ENCODE measurements at regions not wholly inside any gene's neighbourhood (a gene's known extent, or its start where the extent isn't known, plus 50 kb on each side); places are given as distances from the start of the nearest gene placed in this dataset.
"Not testable (repeated sequence)": the region's sequence is repeated elsewhere in the genome, so short reads cannot be mapped to it uniquely, and the experiment has no call there.

GRCh38 chr1:95297906-95298305 is 63.9 kb downstream of the RWDD3 start:
- not testable (repeated sequence) for DNase-seq (ENCODE audit: low read depth)

GRCh38 chr1:95301091-95301490 is 67.1 kb downstream of the RWDD3 start:
- DNase-seq (ENCODE audit: low read depth): no peak

DNA sequence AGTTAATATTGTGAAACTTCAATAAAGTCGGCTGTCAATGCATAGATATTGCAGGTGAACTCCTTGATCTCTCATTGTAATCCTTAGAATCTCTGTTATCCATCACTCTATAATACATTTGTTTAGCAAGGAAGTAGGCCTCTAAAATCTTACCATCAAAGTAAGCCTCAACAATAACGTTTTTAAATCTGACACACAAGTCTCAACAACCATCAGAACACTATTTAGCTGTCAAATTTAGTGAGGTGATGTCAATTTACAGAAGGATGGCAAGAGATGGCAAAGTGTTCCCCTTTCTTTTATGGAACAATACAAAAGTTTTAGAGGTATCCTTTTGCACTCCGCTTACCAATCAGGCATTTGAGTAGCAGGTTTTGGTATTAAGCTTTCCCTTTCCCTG is 67.6 kb downstream of the RWDD3 start:
- no peak for DNase-seq (ENCODE audit: low read depth)

DNA sequence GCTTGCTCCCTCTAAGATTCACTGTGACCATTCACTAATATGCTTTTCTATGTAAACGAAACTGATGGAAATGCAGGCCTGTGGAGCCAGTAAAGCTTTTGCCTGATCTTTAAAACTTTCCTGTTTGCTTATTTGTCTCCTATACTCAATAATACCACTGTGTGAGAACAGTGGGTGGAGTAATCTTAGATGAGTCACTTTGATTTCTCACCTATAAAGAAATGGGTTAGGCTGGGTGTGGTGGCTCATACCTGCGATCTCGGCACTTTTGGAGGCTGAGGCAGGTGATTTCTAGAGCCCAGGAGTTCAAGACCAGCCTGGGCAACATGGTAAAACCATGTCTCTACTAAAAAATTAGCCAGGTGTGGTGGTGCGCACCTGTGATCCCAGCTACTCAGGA is 70.8 kb downstream of the RWDD3 start:
- no peak for DNase-seq (ENCODE audit: low read depth)

DNA sequence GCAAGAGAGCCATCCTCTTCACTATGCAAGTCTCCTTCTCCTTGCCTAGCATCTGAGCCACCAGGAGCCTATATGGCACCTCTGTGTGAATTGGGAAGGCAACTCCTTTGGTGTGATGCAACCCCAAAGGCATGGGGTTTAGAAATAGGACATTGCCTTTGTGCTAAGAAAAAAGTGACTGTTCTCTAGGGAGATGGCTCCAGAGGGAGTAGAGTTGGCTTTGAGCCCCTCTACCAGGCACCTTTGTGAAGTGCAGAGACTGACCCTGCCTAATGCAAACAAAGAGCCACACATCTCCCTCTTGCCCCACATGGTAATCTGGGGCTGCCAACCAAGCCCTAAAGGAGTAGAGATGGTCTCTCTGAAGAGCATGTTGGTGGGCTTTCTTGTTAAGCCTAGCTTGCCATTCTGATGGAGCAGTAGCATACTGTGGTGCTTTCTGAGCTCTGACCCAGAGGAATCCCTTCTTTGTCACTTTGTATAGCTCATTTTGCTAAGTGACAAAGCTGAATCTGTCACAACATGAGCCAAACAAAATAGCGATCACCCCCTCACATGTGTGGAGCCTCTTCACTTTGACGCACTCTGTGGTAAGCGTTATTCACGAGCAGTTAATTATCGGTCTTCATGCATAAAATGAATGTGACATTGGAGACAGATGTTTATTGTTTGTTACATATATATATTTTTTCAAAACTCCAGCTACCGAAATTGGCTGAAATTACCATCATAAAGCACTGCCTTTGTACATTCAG is 74.4 kb downstream of the RWDD3 start:
- DNase-seq (ENCODE audit: low read depth): no peak

- peak; percentile 36 for DNase-seq (ENCODE audit: low read depth)
Measured at GRCh38 chr1:95309031-95309471, 75.0 kb downstream of the RWDD3 start.

DNA sequence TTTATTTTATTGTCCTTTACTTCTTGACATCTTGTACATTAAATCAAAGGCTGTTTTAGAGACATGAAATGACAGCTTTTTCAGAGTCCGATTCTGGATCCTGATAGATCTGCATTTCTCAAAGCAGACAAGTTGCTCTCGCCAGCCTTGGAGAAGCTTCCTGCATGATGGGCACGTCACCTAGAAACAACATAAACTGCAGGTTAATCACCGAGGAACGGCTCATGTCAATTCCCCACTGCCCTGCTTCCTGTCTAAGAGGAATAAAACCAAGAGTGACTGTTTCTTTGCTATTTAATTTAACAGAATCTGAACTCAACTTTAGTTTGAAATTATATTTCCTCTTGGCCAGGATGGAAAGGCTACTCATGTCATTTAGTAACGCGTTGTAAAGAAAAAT is 77.0 kb downstream of the RWDD3 start:
- no peak for DNase-seq (ENCODE audit: low read depth)

- no peak for DNase-seq (ENCODE audit: low read depth)
Measured at GRCh38 chr1:95311762-95312161, 77.8 kb downstream of the RWDD3 start.

DNA sequence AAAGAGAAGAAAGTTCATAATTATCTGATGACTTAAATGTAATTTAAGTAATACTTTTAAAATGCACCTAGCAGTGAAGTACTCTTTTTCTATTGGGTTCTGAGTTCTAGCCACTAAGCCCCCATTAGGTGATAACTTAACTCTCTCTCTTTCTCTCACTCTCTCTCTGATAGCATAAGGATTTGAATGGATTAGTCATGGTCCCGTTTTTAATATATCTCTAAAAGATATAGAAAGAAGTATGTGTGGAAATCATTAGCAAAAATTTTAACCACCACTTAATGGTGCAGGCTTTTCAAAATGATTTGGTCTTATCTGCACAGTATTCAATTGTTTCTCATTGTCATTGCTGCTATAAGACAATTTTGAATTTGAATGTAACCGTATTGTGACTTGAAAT is 78.2 kb downstream of the RWDD3 start:
- no peak for DNase-seq (ENCODE audit: low read depth)

DNA sequence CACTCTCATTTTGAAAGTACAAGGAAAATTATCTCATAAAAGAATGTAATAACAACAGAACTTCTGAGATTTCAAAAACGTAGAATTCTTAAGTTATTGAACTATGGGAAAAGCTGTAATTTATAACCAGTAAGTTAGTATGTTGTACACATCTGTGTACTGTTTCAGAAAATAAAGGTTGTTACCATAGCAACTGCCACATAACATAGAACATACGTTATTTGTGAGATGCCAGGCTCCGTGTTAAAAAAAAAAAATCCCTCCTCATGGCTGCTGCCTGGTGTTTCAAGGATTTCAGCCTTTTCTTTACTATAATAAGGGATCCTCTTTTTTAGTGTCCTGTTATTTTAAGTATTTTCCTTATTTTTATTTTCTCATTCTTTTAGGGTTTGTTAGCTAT is 79.5 kb downstream of the RWDD3 start:
- DNase-seq (ENCODE audit: low read depth): no peak

DNA sequence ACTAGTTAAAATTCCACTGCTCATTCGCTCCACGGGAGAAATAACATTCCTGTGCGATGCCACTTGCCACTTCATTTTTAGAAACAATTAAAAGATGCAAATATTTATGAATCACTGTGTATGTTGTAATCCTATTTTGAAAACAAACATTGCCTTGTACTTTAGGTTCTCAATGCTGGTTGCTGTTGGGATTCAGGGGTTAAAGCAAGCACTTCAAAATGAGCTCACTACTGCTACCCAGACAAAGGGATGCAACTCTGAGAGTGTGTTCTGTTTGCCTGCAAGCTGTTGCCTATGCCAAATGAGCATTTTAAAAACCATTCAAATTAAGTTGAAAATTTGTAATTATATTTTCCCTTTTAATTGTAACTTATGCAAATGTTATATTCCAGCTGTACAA is 87.5 kb downstream of the RWDD3 start:
- DNase-seq (ENCODE audit: low read depth): no peak

GRCh38 chr1:95323123-95323522 is 89.1 kb downstream of the RWDD3 start:
- DNase-seq (ENCODE audit: low read depth): no peak

DNA sequence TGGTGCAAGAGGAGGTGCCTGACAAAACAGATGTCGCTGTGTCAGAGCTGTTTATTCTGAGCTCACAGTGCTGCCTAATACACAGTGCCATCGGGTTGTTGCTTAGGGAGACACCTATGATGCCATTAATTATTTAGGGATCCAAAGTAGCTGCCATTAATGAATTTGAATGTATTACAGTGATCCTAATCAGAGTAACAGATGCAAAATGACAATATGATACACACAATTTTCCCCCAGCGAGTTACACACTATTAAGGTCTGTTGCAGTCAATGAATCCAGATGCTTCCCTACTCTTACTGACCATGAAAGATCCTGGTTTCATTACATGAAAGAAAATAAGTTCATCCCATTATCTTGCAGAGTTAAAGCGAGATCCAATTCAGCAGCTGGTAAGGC is 91.3 kb downstream of the RWDD3 start:
- no peak for DNase-seq (ENCODE audit: low read depth)

- no peak for DNase-seq (ENCODE audit: low read depth)
Measured at GRCh38 chr1:95326023-95326422, 92.0 kb downstream of the RWDD3 start.

GRCh38 chr1:95332754-95333153 is 98.7 kb downstream of the RWDD3 start:
- no peak for DNase-seq (ENCODE audit: low read depth)

- DNase-seq (ENCODE audit: low read depth): no peak
Measured at GRCh38 chr1:95339377-95339776, 105.4 kb downstream of the RWDD3 start.

DNA sequence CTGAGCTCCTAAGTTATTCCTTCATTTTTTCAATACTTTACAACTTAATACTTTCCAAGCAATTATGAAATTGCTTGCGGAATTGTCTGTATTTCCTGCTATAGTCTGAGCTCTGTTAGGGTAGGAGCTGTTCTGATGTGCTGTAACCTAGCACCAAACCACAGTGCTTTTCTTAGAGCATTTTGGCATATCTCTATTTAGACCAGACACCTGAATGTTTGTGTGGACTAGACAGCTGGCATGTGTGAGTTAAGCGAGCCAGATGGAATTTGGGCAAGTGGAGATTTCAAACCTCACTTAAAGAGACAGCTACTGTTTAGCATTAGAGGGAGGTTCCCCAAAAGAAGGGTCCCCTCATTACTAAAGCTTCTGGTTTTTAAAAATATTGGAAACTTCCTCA is 106.1 kb downstream of the RWDD3 start:
- DNase-seq (ENCODE audit: low read depth): no peak

DNA sequence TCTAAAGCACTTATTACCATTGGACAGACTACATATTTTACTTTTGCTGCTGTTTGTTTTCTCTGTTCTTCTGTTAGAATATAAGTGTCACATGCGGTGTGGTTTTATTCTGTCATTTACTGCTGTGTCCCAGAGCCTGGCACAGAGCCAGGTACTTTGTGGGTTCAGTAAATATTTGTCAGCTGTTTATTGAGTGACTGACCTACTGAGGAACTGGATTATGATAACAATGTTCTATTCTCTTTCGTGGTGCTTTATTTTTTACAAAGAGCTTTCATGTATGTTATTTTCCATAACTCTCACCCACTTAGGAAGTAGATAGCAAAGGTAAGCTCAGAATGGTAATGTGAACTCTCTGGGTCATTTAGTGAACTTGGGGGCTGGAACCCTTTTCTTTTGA is 118.8 kb downstream of the RWDD3 start:
- DNase-seq (ENCODE audit: low read depth): no peak

DNA sequence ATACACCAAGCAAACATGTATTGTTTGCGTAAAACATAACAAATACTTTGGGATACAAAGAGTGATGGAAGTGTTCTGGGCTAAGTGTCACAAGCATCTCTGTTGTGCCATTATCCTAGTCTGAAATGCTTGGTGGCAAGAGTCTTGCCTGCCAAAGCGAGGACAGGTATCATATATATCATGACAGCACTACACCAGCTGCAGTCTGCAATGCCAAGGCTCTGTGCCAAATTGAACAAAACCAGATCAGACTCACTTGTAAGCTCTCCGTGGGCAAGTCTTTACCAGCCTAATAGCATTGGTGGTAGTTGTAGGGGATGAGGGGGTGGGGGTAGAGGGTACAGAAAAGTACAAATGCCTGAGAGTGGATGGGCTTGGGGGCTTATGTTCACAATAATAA is 119.2 kb downstream of the RWDD3 start:
- DNase-seq (ENCODE audit: low read depth): no peak

- DNase-seq (ENCODE audit: low read depth): no peak
Measured at GRCh38 chr1:95364546-95364945, 130.5 kb downstream of the RWDD3 start.

- DNase-seq (ENCODE audit: low read depth): no peak
Measured at GRCh38 chr1:95366498-95366897, 132.5 kb downstream of the RWDD3 start.

DNA sequence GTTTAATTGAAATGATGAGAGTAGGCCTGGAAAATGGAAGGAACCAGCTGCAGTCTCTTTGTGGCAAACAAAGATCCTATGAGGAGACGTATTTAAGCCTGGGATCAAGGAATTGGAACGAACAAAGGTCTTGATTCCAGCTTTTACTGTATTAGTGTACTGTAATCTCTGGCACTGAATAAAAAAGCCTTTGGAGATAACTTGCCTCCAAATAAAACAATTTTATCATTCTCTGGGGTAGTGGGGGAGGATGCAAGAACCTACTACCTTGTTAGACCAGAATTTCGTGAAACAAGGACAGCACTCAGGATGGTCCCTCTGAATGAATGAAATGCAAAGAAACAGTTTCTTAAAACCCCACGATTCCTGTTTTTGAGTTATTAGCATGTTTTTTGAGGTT is 134.2 kb downstream of the RWDD3 start:
- DNase-seq (ENCODE audit: low read depth): no peak

DNA sequence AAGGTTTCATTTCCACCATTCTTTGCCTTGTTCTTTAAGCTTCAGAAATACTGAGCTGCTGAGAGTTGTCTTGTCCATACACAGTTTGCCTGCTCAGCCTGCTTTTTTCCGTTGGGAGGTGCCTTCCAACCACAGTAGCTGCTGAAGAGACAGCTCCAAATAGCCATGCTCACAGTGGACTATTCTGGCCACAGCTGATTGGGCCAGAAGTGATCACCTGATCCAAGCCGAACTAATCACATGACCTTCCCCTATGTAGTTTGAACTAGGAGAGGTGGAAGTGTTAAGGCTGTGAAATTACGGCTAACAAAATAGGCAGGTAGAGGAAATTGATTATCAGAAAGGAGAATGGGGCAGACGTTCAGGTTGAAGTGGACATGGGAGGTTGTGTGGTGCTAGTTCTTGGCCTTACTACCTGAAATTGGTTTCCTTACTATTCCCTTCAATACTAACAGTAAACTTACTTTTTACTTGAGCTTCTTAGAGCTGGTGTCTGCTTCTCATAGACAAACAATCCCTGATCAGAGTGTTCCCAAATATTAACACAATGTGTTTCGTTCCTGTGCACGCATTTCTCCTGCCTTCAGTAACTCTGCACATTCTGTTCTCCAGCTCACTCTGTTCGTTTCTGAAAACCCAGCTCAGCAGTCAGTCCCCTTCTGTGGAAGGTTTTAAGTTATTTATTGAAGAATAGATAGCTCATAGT is 136.1 kb downstream of the RWDD3 start:
- no peak for DNase-seq (ENCODE audit: low read depth)

Data from amniotic epithelial cell (primary cell).